Upper lobe of left lung (tissue), 4 donors: ENCODE measurements at regions not wholly inside any gene's neighbourhood (a gene's known extent, or its start where the extent isn't known, plus 50 kb on each side); places are given as distances from the start of the nearest gene placed in this dataset.

Source experiments
- EP300 ChIP-seq, 4 donors: sonication (generic); formaldehyde crosslinking; IDR thresholded peaks; one replicate each; pipeline ENCODE4 v1.5.1; 2017; ENCODE audit warnings: antibody characterized with exemption in 4 of 4, control low read depth in 2 of 4
- TF ChIP-seq, protein P1 (sequence below), 6 experiments: fragments of 450-650 bp in 4 of 6; fragments of 200-600 bp in 2 of 6; sonication (generic) in 2 of 6; IDR thresholded peaks; one replicate each; pipeline ENCODE4 v1.5.1; 2016 to 2019; ENCODE audit warnings: antibody characterized with exemption in 6 of 6

DNA sequence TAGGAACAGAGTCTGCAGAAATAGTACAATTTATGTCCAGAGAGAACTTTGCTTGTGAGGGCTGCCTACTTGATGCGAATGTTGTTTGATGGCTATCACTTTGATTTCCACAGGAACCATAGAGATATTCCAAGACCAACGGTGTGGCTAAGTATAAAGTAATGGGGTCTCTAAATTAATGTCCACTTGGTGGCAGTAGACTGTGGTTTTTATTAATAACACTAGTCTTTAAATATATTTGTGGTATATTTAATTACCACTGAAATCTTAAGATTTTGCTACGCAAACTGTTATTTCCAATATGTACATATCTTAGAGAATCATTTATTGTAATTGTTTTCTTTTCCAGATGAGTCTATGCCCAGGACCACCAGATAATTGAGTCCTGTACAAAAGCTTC, 647.9 kb downstream of the PLA2G4A start:
- TF ChIP-seq EP300 (IDR thresholded peaks at IDR 0.05) = no peak
- TF ChIP-seq, protein P1, sequence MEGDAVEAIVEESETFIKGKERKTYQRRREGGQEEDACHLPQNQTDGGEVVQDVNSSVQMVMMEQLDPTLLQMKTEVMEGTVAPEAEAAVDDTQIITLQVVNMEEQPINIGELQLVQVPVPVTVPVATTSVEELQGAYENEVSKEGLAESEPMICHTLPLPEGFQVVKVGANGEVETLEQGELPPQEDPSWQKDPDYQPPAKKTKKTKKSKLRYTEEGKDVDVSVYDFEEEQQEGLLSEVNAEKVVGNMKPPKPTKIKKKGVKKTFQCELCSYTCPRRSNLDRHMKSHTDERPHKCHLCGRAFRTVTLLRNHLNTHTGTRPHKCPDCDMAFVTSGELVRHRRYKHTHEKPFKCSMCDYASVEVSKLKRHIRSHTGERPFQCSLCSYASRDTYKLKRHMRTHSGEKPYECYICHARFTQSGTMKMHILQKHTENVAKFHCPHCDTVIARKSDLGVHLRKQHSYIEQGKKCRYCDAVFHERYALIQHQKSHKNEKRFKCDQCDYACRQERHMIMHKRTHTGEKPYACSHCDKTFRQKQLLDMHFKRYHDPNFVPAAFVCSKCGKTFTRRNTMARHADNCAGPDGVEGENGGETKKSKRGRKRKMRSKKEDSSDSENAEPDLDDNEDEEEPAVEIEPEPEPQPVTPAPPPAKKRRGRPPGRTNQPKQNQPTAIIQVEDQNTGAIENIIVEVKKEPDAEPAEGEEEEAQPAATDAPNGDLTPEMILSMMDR (IDR thresholded peaks at IDR 0.05) = no peak
